ENCODE measurements at regions not wholly inside any gene's neighbourhood (a gene's known extent, or its start where the extent isn't known, plus 50 kb on each side); places are given as distances from the start of the nearest gene placed in this dataset.

GRCh38 chr15:39431376-39431775 is 149.5 kb upstream of the THBS1 start:
- TF ChIP-seq CTCF (IDR thresholded peaks at IDR 0.05; ENCODE audit: control insufficient read depth, insufficient read depth, low read depth, low read length, missing control alignments): no peak

GRCh38 chr15:39432026-39432425 is 148.9 kb upstream of the THBS1 start:
- DNase-seq (ENCODE audit: low read depth): no peak
- H3K4me3 ChIP-seq (ENCODE audit: control insufficient read depth, low read depth, low read length): no peak overlapping the region
- TF ChIP-seq CTCF (IDR thresholded peaks at IDR 0.05; ENCODE audit: control insufficient read depth, insufficient read depth, low read depth, low read length, missing control alignments): no peak

More at GRCh38 chr15:39431376-39431775, 149.5 kb upstream of the THBS1 start:
- no peak overlapping the region for H3K4me3 ChIP-seq (ENCODE audit: control insufficient read depth, low read depth, low read length)
- DNase-seq (ENCODE audit: low read depth): no peak

- no peak overlapping the region for H3K4me3 ChIP-seq (ENCODE audit: control insufficient read depth, low read depth, low read length)
- DNase-seq (ENCODE audit: low read depth): no peak
- no peak for TF ChIP-seq CTCF (IDR thresholded peaks at IDR 0.05; ENCODE audit: control insufficient read depth, insufficient read depth, low read depth, low read length, missing control alignments)
These were observed 147.9 kb upstream of the THBS1 start for GRCh38 chr15:39432912-39433348.

- TF ChIP-seq CTCF (IDR thresholded peaks at IDR 0.05; ENCODE audit: control insufficient read depth, insufficient read depth, low read depth, low read length, missing control alignments): no peak
- no peak overlapping the region for H3K4me3 ChIP-seq (ENCODE audit: control insufficient read depth, low read depth, low read length)
- no peak for DNase-seq (ENCODE audit: low read depth)
These were observed 147.5 kb upstream of the THBS1 start for GRCh38 chr15:39433376-39433775.

GRCh38 chr15:39434163-39434562 is 146.7 kb upstream of the THBS1 start:
- no peak overlapping the region for H3K4me3 ChIP-seq (ENCODE audit: control insufficient read depth, low read depth, low read length)
- TF ChIP-seq CTCF (IDR thresholded peaks at IDR 0.05; ENCODE audit: control insufficient read depth, insufficient read depth, low read depth, low read length, missing control alignments): no peak
- no peak for DNase-seq (ENCODE audit: low read depth)

GRCh38 chr15:39434751-39435238 is 146.1 kb upstream of the THBS1 start:
- no peak for TF ChIP-seq CTCF (IDR thresholded peaks at IDR 0.05; ENCODE audit: control insufficient read depth, insufficient read depth, low read depth, low read length, missing control alignments)
- H3K4me3 ChIP-seq (ENCODE audit: control insufficient read depth, low read depth, low read length): no peak overlapping the region
- no peak for DNase-seq (ENCODE audit: low read depth)

- H3K4me3 ChIP-seq (ENCODE audit: control insufficient read depth, low read depth, low read length): no peak overlapping the region
- DNase-seq (ENCODE audit: low read depth): no peak
- no peak for TF ChIP-seq CTCF (IDR thresholded peaks at IDR 0.05; ENCODE audit: control insufficient read depth, insufficient read depth, low read depth, low read length, missing control alignments)
These were observed 145.6 kb upstream of the THBS1 start for GRCh38 chr15:39435244-39435643.

All from AG09309 (cell line).